IMR-90 (cell line): ENCODE measurements at regions not wholly inside any gene's neighbourhood (a gene's known extent, or its start where the extent isn't known, plus 50 kb on each side); places are given as distances from the start of the nearest gene placed in this dataset.

Source experiments
- ATAC-seq: fragments of 200-7000 bp; cut with Tn5 transposase; 2 replicates; pipeline ENCODE4 v1.9.1; 2020; ENCODE audit warnings: low read depth, mild to moderate bottlenecking, moderate library complexity
- BruUV-seq: library from RNA; stranded (reverse); fragments of 400-500 nt; replicated peaks from 2 replicates; lab custom pipeline; 2021; lab: Mats Ljungman, UMichigan
- CTCF ChIA-PET: fragments of 300-600 bp; formaldehyde crosslinking; extraction: SDS; loops from one replicate; lab custom pipeline; 2021; ENCODE audit warnings: antibody characterized with exemption; lab: Yijun Ruan, JAX
- POLR2A ChIA-PET: fragments of 300-600 bp; sonication (Branson Sonifier 250); formaldehyde crosslinking; loops from one replicate; lab custom pipeline; 2022; ENCODE audit warnings: antibody characterized with exemption; ENCODE audit not compliant: unreplicated experiment; lab: Charles Lee
- DNase-seq: peaks from one replicate; pipeline ENCODE4 v3.0.0; 2013
- H2AFZ ChIP-seq: replicated peaks from 2 replicates; pipeline ENCODE3; 2013; ENCODE audit warnings: low read length, mild to moderate bottlenecking; ENCODE audit not compliant: poor library complexity
- H2AK5ac ChIP-seq: 2 replicates; pipeline ENCODE4 v1.6.1; 2013; ENCODE audit warnings: low read depth, low read length, inconsistent platforms
- H2AK9ac ChIP-seq: replicated peaks from 2 replicates; pipeline ENCODE3; 2013; ENCODE audit warnings: mild to moderate bottlenecking, low read depth, low read length, moderate library complexity; ENCODE audit not compliant: poor library complexity
- H2BK120ac ChIP-seq: 2 replicates; pipeline ENCODE4 v1.6.1; 2013; ENCODE audit warnings: low read depth, low read length, inconsistent platforms
- H2BK15ac ChIP-seq: 3 replicates; pipeline ENCODE4 v1.6.1; 2013; ENCODE audit warnings: low read depth, low read length, inconsistent platforms
- H2BK20ac ChIP-seq: 2 replicates; pipeline ENCODE4 v1.6.1; 2013; ENCODE audit warnings: low read depth, mild to moderate bottlenecking, inconsistent platforms, low read length, moderate library complexity
- H2BK5ac ChIP-seq: 2 replicates; pipeline ENCODE4 v1.6.1; 2013; ENCODE audit warnings: mild to moderate bottlenecking, low read depth, low read length, inconsistent platforms; ENCODE audit not compliant: poor library complexity, severe bottlenecking
- H3K14ac ChIP-seq: replicated peaks from 2 replicates; pipeline ENCODE4 v1.6.1; 2013; ENCODE audit warnings: low read depth, low read length, inconsistent platforms
- H3K18ac ChIP-seq: 2 replicates; pipeline ENCODE4 v1.6.1; 2013; ENCODE audit warnings: low read depth, low read length, control low read depth
- H3K23ac ChIP-seq: 2 replicates; pipeline ENCODE4 v1.6.1; 2013; ENCODE audit warnings: low read depth, low read length, inconsistent platforms
- H3K27ac ChIP-seq: 2 replicates; pipeline ENCODE4 v1.5.1; 2013; ENCODE audit warnings: mild to moderate bottlenecking, control low read depth, low read length; ENCODE audit not compliant: insufficient read depth
- H3K27me3 ChIP-seq: 2 replicates; pipeline ENCODE4 v1.6.1; 2013; ENCODE audit warnings: low read length; ENCODE audit not compliant: control insufficient read depth, insufficient read depth
- H3K36me3 ChIP-seq: 2 replicates; pipeline ENCODE4 v1.6.1; 2013; ENCODE audit warnings: low read length, mixed read lengths; ENCODE audit not compliant: control insufficient read depth, insufficient read depth
- H3K4ac ChIP-seq: 2 replicates; pipeline ENCODE4 v1.6.1; 2013; ENCODE audit warnings: low read depth, low read length, inconsistent platforms
- H3K4me1 ChIP-seq: 2 replicates; pipeline ENCODE4 v1.6.1; 2013; ENCODE audit warnings: low read length, mixed read lengths; ENCODE audit not compliant: control insufficient read depth, insufficient read depth
- H3K4me2 ChIP-seq: 2 replicates; pipeline ENCODE4 v1.6.1; 2013; ENCODE audit warnings: low read depth, mild to moderate bottlenecking, control low read depth, low read length, moderate library complexity
- H3K4me3 ChIP-seq: 2 replicates; pipeline ENCODE4 v1.5.1; 2013; ENCODE audit warnings: low read depth, mild to moderate bottlenecking, control low read depth, low read length, moderate library complexity; ENCODE audit not compliant: insufficient read depth
- H3K56ac ChIP-seq: 2 replicates; pipeline ENCODE4 v1.6.1; 2013; ENCODE audit warnings: low read length, inconsistent platforms; ENCODE audit not compliant: insufficient read depth; ENCODE audit errors: extremely low read depth
- H3K79me1 ChIP-seq, 2 experiments: 2 replicates each; pipeline ENCODE4 v1.6.1; 2013; ENCODE audit warnings: low read length in 2 of 2, inconsistent platforms in 1 of 2, low read depth in 1 of 2
- H3K9ac ChIP-seq: 2 replicates; pipeline ENCODE4 v1.6.1; 2013; ENCODE audit warnings: low read depth, low read length, control low read depth
- H3K9me1 ChIP-seq: 2 replicates; pipeline ENCODE4 v1.6.1; 2013; ENCODE audit warnings: low read length, inconsistent platforms; ENCODE audit not compliant: insufficient read depth
- H3K9me3 ChIP-seq: 2 replicates; pipeline ENCODE4 v1.6.1; 2013; ENCODE audit warnings: low read length; ENCODE audit not compliant: control insufficient read depth, insufficient read depth
- H4K20me1 ChIP-seq: 2 replicates; pipeline ENCODE4 v1.6.1; 2013; ENCODE audit warnings: low read length, inconsistent platforms; ENCODE audit not compliant: insufficient read depth
- H4K5ac ChIP-seq: 2 replicates; pipeline ENCODE4 v1.6.1; 2013; ENCODE audit warnings: mild to moderate bottlenecking, low read depth, low read length, control low read depth
- H4K8ac ChIP-seq, 2 experiments: 2 replicates each; pipeline ENCODE4 v1.6.1; 2013; ENCODE audit warnings: low read depth in 2 of 2, low read length in 2 of 2, control low read depth in 1 of 2, inconsistent platforms in 1 of 2
- H4K91ac ChIP-seq: 2 replicates; pipeline ENCODE4 v1.6.1; 2013; ENCODE audit warnings: low read depth, low read length, inconsistent platforms; ENCODE audit not compliant: insufficient read depth
- BHLHE40 ChIP-seq: fragments of 150-350 bp; IDR thresholded peaks from 2 replicates; pipeline ENCODE4 v1.6.1; 2016; ENCODE audit warnings: mild to moderate bottlenecking, low read depth, low read length
- CEBPB ChIP-seq: IDR thresholded peaks from 2 replicates; pipeline ENCODE4 v1.6.1; 2012; ENCODE audit warnings: low read depth, low read length, improper control_type of control experiment
- CHD1 ChIP-seq: IDR thresholded peaks from 2 replicates; pipeline ENCODE4 v1.6.1; 2012; ENCODE audit warnings: low read depth, low read length, improper control_type of control experiment
- ELK1 ChIP-seq: fragments of 150-350 bp; IDR thresholded peaks from 2 replicates; pipeline ENCODE4 v1.6.1; 2016; ENCODE audit warnings: low read depth, mild to moderate bottlenecking, low read length, moderate library complexity, borderline replicate concordance
- FOS ChIP-seq: fragments of 150-350 bp; IDR thresholded peaks from 2 replicates; pipeline ENCODE4 v1.6.1; 2016; ENCODE audit warnings: low read depth, low read length
- MAFK ChIP-seq: IDR thresholded peaks from 2 replicates; pipeline ENCODE4 v1.6.1; 2012; ENCODE audit warnings: low read depth, low read length, improper control_type of control experiment
- MAZ ChIP-seq: IDR thresholded peaks from 2 replicates; pipeline ENCODE4 v1.6.1; 2012; ENCODE audit warnings: low read depth, mild to moderate bottlenecking, low read length, improper control_type of control experiment, moderate library complexity, borderline replicate concordance
- MXI1 ChIP-seq: IDR thresholded peaks from 2 replicates; pipeline ENCODE4 v1.6.1; 2012; ENCODE audit warnings: low read depth, mild to moderate bottlenecking, low read length, moderate library complexity, borderline replicate concordance
- NFE2L2 ChIP-seq: fragments of 150-350 bp; IDR thresholded peaks from 2 replicates; pipeline ENCODE4 v1.6.1; 2016; ENCODE audit warnings: low read depth, mild to moderate bottlenecking, low read length
- POLR2A ChIP-seq: IDR thresholded peaks from 2 replicates; pipeline ENCODE4 v1.6.1; 2012; ENCODE audit warnings: mild to moderate bottlenecking, low read depth, low read length
- RAD21 ChIP-seq: IDR thresholded peaks from 2 replicates; pipeline ENCODE4 v1.6.1; 2012; ENCODE audit warnings: low read length, improper control_type of control experiment
- RCOR1 ChIP-seq: IDR thresholded peaks from 2 replicates; pipeline ENCODE4 v1.6.1; 2012; ENCODE audit warnings: mild to moderate bottlenecking, low read length, improper control_type of control experiment; ENCODE audit not compliant: insufficient replicate concordance
- RFX5 ChIP-seq: IDR thresholded peaks from 2 replicates; pipeline ENCODE4 v1.8.0; 2012; ENCODE audit warnings: low read depth, mild to moderate bottlenecking, low read length, moderate library complexity
- SMC3 ChIP-seq: fragments of 150-350 bp; IDR thresholded peaks from 2 replicates; pipeline ENCODE4 v1.6.1; 2016; ENCODE audit warnings: low read depth, mild to moderate bottlenecking, antibody characterized with exemption, low read length, moderate library complexity
- WGBS, 2 experiments: methylation state at CpG; one replicate each; pipeline versions ENCODE4 v1.1.5 to v1.1.7; 2013; ENCODE audit warnings: missing lambda C conversion rate in 2 of 2; ENCODE audit not compliant: insufficient read length in 1 of 2; ENCODE audit errors: extremely low coverage in 2 of 2; 5-methylcytosine and 5-hydroxymethylcytosine counted together
- dilution Hi-C: fragments of 300-500 bp; cut with HindIII; formaldehyde crosslinking; loops from one replicate; pipeline ENCODE4 v1.14.3; 2018; ENCODE audit warnings: low sequenced_read_pairs; ENCODE audit not compliant: unreplicated experiment
- in situ Hi-C: fragments of 300-500 bp; cut with MboI; formaldehyde crosslinking; loops from 3 replicates; pipeline ENCODE4 v1.14.3; 2019; ENCODE audit warnings: low sequenced_read_pairs, inconsistent platforms, mixed read lengths
- intact Hi-C: fragments of 100-400 bp; cut with micrococcal nuclease; formaldehyde crosslinking; loops from 2 replicates; pipeline ENCODE4 v1.10.0; 2022

DNA sequence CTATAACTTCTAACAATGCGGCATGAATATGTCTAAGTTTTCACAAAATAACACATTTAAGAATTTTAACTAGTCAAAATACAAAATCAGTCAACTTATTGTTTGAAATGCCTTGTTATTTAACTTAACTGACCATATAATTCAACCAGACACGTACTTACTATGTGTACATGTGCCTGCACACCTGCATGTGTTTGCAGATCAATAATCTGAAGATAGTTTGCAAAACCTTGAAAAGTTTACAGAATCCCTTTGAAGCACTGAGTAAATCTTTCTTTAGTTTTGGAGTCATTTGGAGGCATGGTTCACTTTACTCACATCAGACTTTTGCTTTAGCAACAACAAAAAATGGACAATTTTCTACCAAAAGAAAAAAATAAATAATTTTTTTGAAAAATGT is 363.8 kb downstream of the PMP22 start:
- H3K4me3 ChIP-seq: no peak overlapping the region
- no peak overlapping the region for H3K23ac ChIP-seq
- H3K14ac ChIP-seq: no peak overlapping the region
- H2BK20ac ChIP-seq: no peak overlapping the region
- no peak overlapping the region for H4K5ac ChIP-seq
- dilution Hi-C loops (no loop called here), intact Hi-C loops (no loop called here), in situ Hi-C loops (no loop called here)
- H3K18ac ChIP-seq: no peak overlapping the region
- no TSS peak for BruUV-seq
- DNase-seq (no peak), ATAC-seq (no peak)
- WGBS, 2 experiments: no CpG with 5 or more reads among the region's 2 CpGs
- no peaks in the 10 kb centered on the region; the same call in 1 of the 2 replicates for H3K9me3 ChIP-seq
- peaks cover 4% of the 10 kb centered on the region; the same call in 1 of the 2 replicates for H3K4me1 ChIP-seq
- H4K8ac ChIP-seq: no peak overlapping the region
- H4K20me1 ChIP-seq: no peaks in the 10 kb centered on the region
- H2AFZ ChIP-seq: no peak overlapping the region
- no peak overlapping the region for H2BK15ac ChIP-seq
- CTCF ChIA-PET: no interaction called here
- H3K4me2 ChIP-seq: no peak overlapping the region
- H3K9ac ChIP-seq: no peak overlapping the region
- H3K4ac ChIP-seq: no peak overlapping the region
- POLR2A ChIA-PET: no interaction called here
- H3K79me1 ChIP-seq: no peaks in the 10 kb centered on the region
- no peak overlapping the region for H3K27ac ChIP-seq
- no peaks in the 10 kb centered on the region for H3K27me3 ChIP-seq
- H3K56ac ChIP-seq: no peak overlapping the region
- no peak overlapping the region for H2AK5ac ChIP-seq
- no peak overlapping the region for H2BK120ac ChIP-seq
- H3K36me3 ChIP-seq: no peaks in the 10 kb centered on the region
- H3K9me1 ChIP-seq: peaks cover 3% of the 10 kb centered on the region; the same call in 1 of the 2 replicates
- TF ChIP-seq SMC3 (no peak), RCOR1 (no peak), ELK1 (no peak), BHLHE40 (no peak), NFE2L2 (no peak), FOS (no peak), CHD1 (no peak), MAFK (no peak), RAD21 (no peak), RFX5 (no peak), MXI1 (no peak), POLR2A (no peak), MAZ (no peak), CEBPB (no peak)
- H4K91ac ChIP-seq: no peak overlapping the region
- no peak overlapping the region for H2AK9ac ChIP-seq
- H2BK5ac ChIP-seq: no peak overlapping the region
